H1 (cell line): ENCODE measurements at regions not wholly inside any gene's neighbourhood (a gene's known extent, or its start where the extent isn't known, plus 50 kb on each side); places are given as distances from the start of the nearest gene placed in this dataset.

Source experiments
- BACH1 ChIP-seq: IDR thresholded peaks from 2 replicates; pipeline ENCODE4 v1.6.1; 2012; ENCODE audit warnings: low read length, improper control_type of control experiment
- CEBPB ChIP-seq: IDR thresholded peaks from 2 replicates; pipeline ENCODE4 v1.6.1; 2012; ENCODE audit warnings: low read depth, low read length
- CHD7 ChIP-seq: fragments of 300-600 bp; sonication (generic); IDR thresholded peaks from 2 replicates; pipeline ENCODE4 v1.7.1; 2012; ENCODE audit warnings: low read length, moderate library complexity, mild to moderate bottlenecking, inconsistent platforms; ENCODE audit not compliant: insufficient replicate concordance
- E2F6 ChIP-seq: IDR thresholded peaks from 2 replicates; pipeline ENCODE4 v1.6.1; 2012; ENCODE audit warnings: inconsistent platforms
- HDAC6 ChIP-seq: IDR thresholded peaks from one replicate; pipeline ENCODE4 v1.7.1; 2012; ENCODE audit warnings: low read depth, mild to moderate bottlenecking, inconsistent platforms, low read length, moderate library complexity
- KDM1A ChIP-seq: fragments of 200-600, 300-600 bp; sonication (generic); IDR thresholded peaks from 2 replicates; pipeline ENCODE4 v1.7.1; 2016; ENCODE audit warnings: mild to moderate bottlenecking, low read length, borderline replicate concordance
- MAFK ChIP-seq: IDR thresholded peaks from 2 replicates; pipeline ENCODE4 v1.6.1; 2012; ENCODE audit warnings: low read depth, mild to moderate bottlenecking, improper control_type of control experiment, low read length
- NANOG ChIP-seq: IDR thresholded peaks from 2 replicates; pipeline ENCODE4 v1.6.1; 2011; ENCODE audit warnings: low read length, low read depth, mild to moderate bottlenecking, inconsistent platforms; ENCODE audit not compliant: insufficient read depth, poor library complexity, severe bottlenecking
- USF2 ChIP-seq: IDR thresholded peaks from 2 replicates; pipeline ENCODE4 v1.6.1; 2011; ENCODE audit warnings: low read length, improper control_type of control experiment

GRCh38 chr10:32171204-32171603, 115.0 kb upstream of the KIF5B start (continued):
- TF ChIP-seq CHD7 (no peak), KDM1A (no peak), BACH1 (no peak), USF2 (no peak), E2F6 (no peak), CEBPB (no peak), MAFK (no peak), HDAC6 (no peak), NANOG (no peak)
